Neural cell (in vitro differentiated cells): ENCODE measurements at regions not wholly inside any gene's neighbourhood (a gene's known extent, or its start where the extent isn't known, plus 50 kb on each side); places are given as distances from the start of the nearest gene placed in this dataset.

Experiments
- H2AFZ ChIP-seq: fragments of 200-600, 300-800 bp; sonication (generic), shearing (Covaris generic); 2 replicates; pipeline ENCODE4 v1.6.0; 2014; ENCODE audit warnings: low read depth, mild to moderate bottlenecking, antibody characterized with exemption, low read length, moderate library complexity
- H3F3A ChIP-seq: fragments of 200-600 bp; shearing (Covaris generic); 2 replicates; pipeline ENCODE4 v1.6.1; 2016; ENCODE audit warnings: mild to moderate bottlenecking, moderate library complexity, mixed read lengths, antibody characterized with exemption, low read length; ENCODE audit not compliant: insufficient read depth, poor library complexity, severe bottlenecking
- H3K27ac ChIP-seq: fragments of 200-600, 300-800 bp; sonication (generic), shearing (Covaris generic); 2 replicates; pipeline ENCODE4 v1.5.1; 2014; ENCODE audit warnings: mild to moderate bottlenecking, low read length, moderate library complexity
- H3K27me3 ChIP-seq: fragments of 300-800, 200-600 bp; sonication (generic), shearing (Covaris generic); 2 replicates; pipeline ENCODE4 v1.6.0; 2014; ENCODE audit warnings: mild to moderate bottlenecking, low read depth, low read length, moderate library complexity; ENCODE audit not compliant: insufficient read depth
- H3K36me3 ChIP-seq: fragments of 300-800, 200-600 bp; sonication (generic), shearing (Covaris generic); 2 replicates; pipeline ENCODE4 v1.5.1; 2014; ENCODE audit warnings: mild to moderate bottlenecking, antibody characterized with exemption, low read length, moderate library complexity; ENCODE audit not compliant: insufficient read depth
- H3K4me2 ChIP-seq: fragments of 300-800, 200-600 bp; sonication (generic), shearing (Covaris generic); 2 replicates; pipeline ENCODE4 v1.6.0; 2014; ENCODE audit warnings: mild to moderate bottlenecking, low read length
- H3K4me3 ChIP-seq: fragments of 300-800, 200-600 bp; sonication (generic), shearing (Covaris generic); 2 replicates; pipeline ENCODE4 v1.5.1; 2014; ENCODE audit warnings: mild to moderate bottlenecking, low read length, moderate library complexity
- H3K79me2 ChIP-seq: fragments of 200-600 bp; shearing (Covaris generic); replicated peaks from 2 replicates; pipeline ENCODE4 v1.6.0; 2014; ENCODE audit warnings: mild to moderate bottlenecking, low read length, moderate library complexity; ENCODE audit not compliant: insufficient read depth
- H3K9ac ChIP-seq: fragments of 300-800, 200-600 bp; sonication (generic), shearing (Covaris generic); 2 replicates; pipeline ENCODE4 v1.6.1; 2016; ENCODE audit warnings: mild to moderate bottlenecking, low read length, mixed read lengths
- H3K9me2 ChIP-seq: fragments of 200-600 bp; shearing (Covaris generic); 2 replicates; pipeline ENCODE4 v1.6.1; 2016; ENCODE audit warnings: mild to moderate bottlenecking, low read length, mixed read lengths; ENCODE audit not compliant: insufficient read depth
- H3K9me3 ChIP-seq: fragments of 200-600, 300-800 bp; sonication (generic), shearing (Covaris generic); 2 replicates; pipeline ENCODE4 v1.6.1; 2016; ENCODE audit warnings: mild to moderate bottlenecking, mixed run types, low read length, moderate library complexity, mixed read lengths
- H4K20me1 ChIP-seq: fragments of 200-600 bp; shearing (Covaris generic); 2 replicates; pipeline ENCODE4 v1.6.1; 2016; ENCODE audit warnings: mild to moderate bottlenecking, mixed run types; ENCODE audit not compliant: insufficient read depth
- EP300 ChIP-seq: fragments of 450-650 bp; conservative IDR thresholded peaks from 2 replicates; pipeline ENCODE4 v1.6.1; 2014; ENCODE audit warnings: antibody characterized with exemption, mild to moderate bottlenecking, moderate library complexity; ENCODE audit not compliant: poor library complexity, severe bottlenecking
- EZH2 ChIP-seq: fragments of 200-600, 300-800 bp; shearing (Covaris generic), sonication (generic); IDR thresholded peaks from 2 replicates; pipeline ENCODE4 v1.6.1; 2014; ENCODE audit warnings: antibody characterized with exemption, low read length, borderline replicate concordance, mild to moderate bottlenecking; ENCODE audit not compliant: insufficient read depth, poor library complexity, severe bottlenecking
- MXI1 ChIP-seq: fragments of 450-650 bp; conservative IDR thresholded peaks from 2 replicates; pipeline ENCODE4 v1.6.1; 2014; ENCODE audit warnings: antibody characterized with exemption, mild to moderate bottlenecking; ENCODE audit not compliant: poor library complexity, severe bottlenecking
- POLR2AphosphoS5 ChIP-seq: IDR thresholded peaks from 2 replicates; pipeline ENCODE4 v1.6.1; 2012
- RAD21 ChIP-seq: fragments of 450-650 bp; conservative IDR thresholded peaks from 2 replicates; pipeline ENCODE4 v1.6.1; 2014; ENCODE audit warnings: antibody characterized with exemption, mild to moderate bottlenecking, moderate library complexity
- SMC3 ChIP-seq: fragments of 450-650 bp; conservative IDR thresholded peaks from 2 replicates; pipeline ENCODE4 v1.6.1; 2014; ENCODE audit warnings: antibody characterized with exemption, mild to moderate bottlenecking, moderate library complexity; ENCODE audit not compliant: poor library complexity
- TAF1 ChIP-seq: IDR thresholded peaks from 2 replicates; pipeline ENCODE4 v1.6.1; 2012; ENCODE audit warnings: low read depth
- TF ChIP-seq, protein P1 (sequence below): IDR thresholded peaks from 2 replicates; pipeline ENCODE4 v1.6.1; 2012; ENCODE audit warnings: borderline replicate concordance
- TF ChIP-seq, protein P2 (sequence below): fragments of 450-650 bp; IDR thresholded peaks from 2 replicates; pipeline ENCODE4 v1.5.1; 2014; ENCODE audit warnings: antibody characterized with exemption, mild to moderate bottlenecking, moderate library complexity; ENCODE audit not compliant: poor library complexity, severe bottlenecking

GRCh38 chr11:45083544-45084087, 62.8 kb upstream of the PRDM11 start:
- no peak overlapping the region for H2AFZ ChIP-seq
- H3K27ac ChIP-seq, result peak overlapping the region; percentile 15
- no peak overlapping the region for H3K4me2 ChIP-seq
- no peaks in the 10 kb centered on the region for H3F3A ChIP-seq
- TF ChIP-seq RAD21 (no peak), TAF1 (no peak), EP300 (no peak), MXI1 (no peak), POLR2AphosphoS5 (no peak), EZH2 (no peak), SMC3 (no peak)
- TF ChIP-seq, protein P1, sequence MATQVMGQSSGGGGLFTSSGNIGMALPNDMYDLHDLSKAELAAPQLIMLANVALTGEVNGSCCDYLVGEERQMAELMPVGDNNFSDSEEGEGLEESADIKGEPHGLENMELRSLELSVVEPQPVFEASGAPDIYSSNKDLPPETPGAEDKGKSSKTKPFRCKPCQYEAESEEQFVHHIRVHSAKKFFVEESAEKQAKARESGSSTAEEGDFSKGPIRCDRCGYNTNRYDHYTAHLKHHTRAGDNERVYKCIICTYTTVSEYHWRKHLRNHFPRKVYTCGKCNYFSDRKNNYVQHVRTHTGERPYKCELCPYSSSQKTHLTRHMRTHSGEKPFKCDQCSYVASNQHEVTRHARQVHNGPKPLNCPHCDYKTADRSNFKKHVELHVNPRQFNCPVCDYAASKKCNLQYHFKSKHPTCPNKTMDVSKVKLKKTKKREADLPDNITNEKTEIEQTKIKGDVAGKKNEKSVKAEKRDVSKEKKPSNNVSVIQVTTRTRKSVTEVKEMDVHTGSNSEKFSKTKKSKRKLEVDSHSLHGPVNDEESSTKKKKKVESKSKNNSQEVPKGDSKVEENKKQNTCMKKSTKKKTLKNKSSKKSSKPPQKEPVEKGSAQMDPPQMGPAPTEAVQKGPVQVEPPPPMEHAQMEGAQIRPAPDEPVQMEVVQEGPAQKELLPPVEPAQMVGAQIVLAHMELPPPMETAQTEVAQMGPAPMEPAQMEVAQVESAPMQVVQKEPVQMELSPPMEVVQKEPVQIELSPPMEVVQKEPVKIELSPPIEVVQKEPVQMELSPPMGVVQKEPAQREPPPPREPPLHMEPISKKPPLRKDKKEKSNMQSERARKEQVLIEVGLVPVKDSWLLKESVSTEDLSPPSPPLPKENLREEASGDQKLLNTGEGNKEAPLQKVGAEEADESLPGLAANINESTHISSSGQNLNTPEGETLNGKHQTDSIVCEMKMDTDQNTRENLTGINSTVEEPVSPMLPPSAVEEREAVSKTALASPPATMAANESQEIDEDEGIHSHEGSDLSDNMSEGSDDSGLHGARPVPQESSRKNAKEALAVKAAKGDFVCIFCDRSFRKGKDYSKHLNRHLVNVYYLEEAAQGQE, result no peak
- TF ChIP-seq, protein P2, sequence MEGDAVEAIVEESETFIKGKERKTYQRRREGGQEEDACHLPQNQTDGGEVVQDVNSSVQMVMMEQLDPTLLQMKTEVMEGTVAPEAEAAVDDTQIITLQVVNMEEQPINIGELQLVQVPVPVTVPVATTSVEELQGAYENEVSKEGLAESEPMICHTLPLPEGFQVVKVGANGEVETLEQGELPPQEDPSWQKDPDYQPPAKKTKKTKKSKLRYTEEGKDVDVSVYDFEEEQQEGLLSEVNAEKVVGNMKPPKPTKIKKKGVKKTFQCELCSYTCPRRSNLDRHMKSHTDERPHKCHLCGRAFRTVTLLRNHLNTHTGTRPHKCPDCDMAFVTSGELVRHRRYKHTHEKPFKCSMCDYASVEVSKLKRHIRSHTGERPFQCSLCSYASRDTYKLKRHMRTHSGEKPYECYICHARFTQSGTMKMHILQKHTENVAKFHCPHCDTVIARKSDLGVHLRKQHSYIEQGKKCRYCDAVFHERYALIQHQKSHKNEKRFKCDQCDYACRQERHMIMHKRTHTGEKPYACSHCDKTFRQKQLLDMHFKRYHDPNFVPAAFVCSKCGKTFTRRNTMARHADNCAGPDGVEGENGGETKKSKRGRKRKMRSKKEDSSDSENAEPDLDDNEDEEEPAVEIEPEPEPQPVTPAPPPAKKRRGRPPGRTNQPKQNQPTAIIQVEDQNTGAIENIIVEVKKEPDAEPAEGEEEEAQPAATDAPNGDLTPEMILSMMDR, result no peak
- no peaks in the 10 kb centered on the region for H3K79me2 ChIP-seq
- no peaks in the 10 kb centered on the region for H3K9me2 ChIP-seq
- H3K9ac ChIP-seq, result no peak overlapping the region
- no peaks in the 10 kb centered on the region for H3K9me3 ChIP-seq
- H3K36me3 ChIP-seq, result no peaks in the 10 kb centered on the region
- no peak overlapping the region for H3K4me3 ChIP-seq
- H4K20me1 ChIP-seq, result no peaks in the 10 kb centered on the region
- no peaks in the 10 kb centered on the region for H3K27me3 ChIP-seq

- no peak for TF ChIP-seq EZH2
- TF ChIP-seq, protein P2, result no peak
- TF ChIP-seq RAD21, result no peak
- peak; percentile 23 for TF ChIP-seq SMC3
- Histone ChIP-seq H3K4me2 (no peak overlapping the region), H3K4me3 (no peak overlapping the region), H3K27me3 (no peaks in the 10 kb centered on the region), H3K9me3 (no peaks in the 10 kb centered on the region), H2AFZ (peak overlapping the region; percentile 9), H3K79me2 (no peaks in the 10 kb centered on the region), H3K36me3 (no peaks in the 10 kb centered on the region), H3F3A (no peaks in the 10 kb centered on the region), H4K20me1 (no peaks in the 10 kb centered on the region), H3K9ac (peak overlapping the region; percentile 45), H3K9me2 (no peaks in the 10 kb centered on the region), H3K27ac (peak overlapping the region; percentile 69)
These were observed 60.6 kb upstream of the PRDM11 start for GRCh38 chr11:45085646-45086501.
